GM06990 (cell line): ENCODE measurements at regions not wholly inside any gene's neighbourhood (a gene's known extent, or its start where the extent isn't known, plus 50 kb on each side); places are given as distances from the start of the nearest gene placed in this dataset.

ENCODE experiments used
- DNase-seq: peaks from one replicate; pipeline ENCODE4 v3.0.0-alpha.2; 2011; ENCODE audit not compliant: insufficient read length; ENCODE audit errors: extremely low read depth
- H3K27me3 ChIP-seq: replicated peaks from 2 replicates; pipeline ENCODE4 v1.6.0; 2011; ENCODE audit warnings: low read length; ENCODE audit not compliant: control insufficient read depth, insufficient read depth
- H3K36me3 ChIP-seq: 2 replicates; pipeline ENCODE4 v1.5.1; 2011; ENCODE audit warnings: low read length; ENCODE audit not compliant: control insufficient read depth, insufficient read depth
- H3K4me3 ChIP-seq: replicated peaks from 2 replicates; pipeline ENCODE4 v1.5.1; 2011; ENCODE audit warnings: low read depth, mild to moderate bottlenecking, control low read depth, low read length
- TF ChIP-seq, protein P1 (sequence below): IDR thresholded peaks from 2 replicates; pipeline ENCODE4 v1.5.1; 2011; ENCODE audit warnings: low read length, control low read depth, mild to moderate bottlenecking, inconsistent platforms; ENCODE audit not compliant: insufficient read depth, poor library complexity, severe bottlenecking

DNA sequence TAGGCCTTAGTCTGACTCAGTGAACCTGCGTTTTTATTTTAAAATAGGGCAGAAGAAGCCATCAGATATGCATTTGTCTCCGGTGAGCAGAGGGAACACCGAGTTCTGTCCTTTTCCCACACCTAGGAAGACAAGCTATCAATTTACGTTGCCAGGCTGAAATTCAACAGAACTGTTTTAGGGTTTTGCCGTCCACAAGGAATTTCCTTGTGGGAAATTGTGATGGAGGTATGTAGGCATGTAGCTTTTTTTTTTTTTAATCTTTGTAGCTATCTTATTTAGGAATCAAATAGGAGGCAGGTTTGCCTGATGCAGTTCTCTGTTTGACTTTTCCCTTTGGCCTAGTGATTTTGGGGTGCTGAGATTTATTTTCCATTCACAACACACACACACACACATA is 62.0 kb upstream of the ASAP2 start:
- Histone ChIP-seq H3K27me3 (no peaks in the 10 kb centered on the region), H3K36me3 (no peaks in the 10 kb centered on the region), H3K4me3 (no peak overlapping the region)
- TF ChIP-seq, protein P1, sequence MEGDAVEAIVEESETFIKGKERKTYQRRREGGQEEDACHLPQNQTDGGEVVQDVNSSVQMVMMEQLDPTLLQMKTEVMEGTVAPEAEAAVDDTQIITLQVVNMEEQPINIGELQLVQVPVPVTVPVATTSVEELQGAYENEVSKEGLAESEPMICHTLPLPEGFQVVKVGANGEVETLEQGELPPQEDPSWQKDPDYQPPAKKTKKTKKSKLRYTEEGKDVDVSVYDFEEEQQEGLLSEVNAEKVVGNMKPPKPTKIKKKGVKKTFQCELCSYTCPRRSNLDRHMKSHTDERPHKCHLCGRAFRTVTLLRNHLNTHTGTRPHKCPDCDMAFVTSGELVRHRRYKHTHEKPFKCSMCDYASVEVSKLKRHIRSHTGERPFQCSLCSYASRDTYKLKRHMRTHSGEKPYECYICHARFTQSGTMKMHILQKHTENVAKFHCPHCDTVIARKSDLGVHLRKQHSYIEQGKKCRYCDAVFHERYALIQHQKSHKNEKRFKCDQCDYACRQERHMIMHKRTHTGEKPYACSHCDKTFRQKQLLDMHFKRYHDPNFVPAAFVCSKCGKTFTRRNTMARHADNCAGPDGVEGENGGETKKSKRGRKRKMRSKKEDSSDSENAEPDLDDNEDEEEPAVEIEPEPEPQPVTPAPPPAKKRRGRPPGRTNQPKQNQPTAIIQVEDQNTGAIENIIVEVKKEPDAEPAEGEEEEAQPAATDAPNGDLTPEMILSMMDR: no peak
- DNase-seq: no peak

DNA sequence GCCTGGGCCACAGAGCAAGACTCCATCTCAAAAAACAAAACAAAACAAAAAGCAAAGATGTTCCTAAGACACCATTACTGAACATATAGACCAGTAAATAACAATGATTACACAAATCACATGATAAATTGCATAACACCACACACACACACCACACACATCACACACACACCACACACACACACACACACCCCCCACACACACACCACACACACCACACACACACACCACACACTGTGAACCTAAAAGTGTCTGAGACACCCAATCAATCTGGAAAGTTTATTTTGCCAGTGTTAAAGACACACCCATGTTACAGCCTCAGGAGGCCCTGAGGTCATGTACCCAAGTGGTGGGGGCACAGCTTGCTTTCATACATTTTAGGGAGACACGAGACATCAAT is 62.6 kb upstream of the ASAP2 start:
- Histone ChIP-seq H3K36me3 (no peaks in the 10 kb centered on the region), H3K4me3 (no peak overlapping the region), H3K27me3 (no peaks in the 10 kb centered on the region)
- no peak for DNase-seq
- TF ChIP-seq, protein P1: no peak

DNA sequence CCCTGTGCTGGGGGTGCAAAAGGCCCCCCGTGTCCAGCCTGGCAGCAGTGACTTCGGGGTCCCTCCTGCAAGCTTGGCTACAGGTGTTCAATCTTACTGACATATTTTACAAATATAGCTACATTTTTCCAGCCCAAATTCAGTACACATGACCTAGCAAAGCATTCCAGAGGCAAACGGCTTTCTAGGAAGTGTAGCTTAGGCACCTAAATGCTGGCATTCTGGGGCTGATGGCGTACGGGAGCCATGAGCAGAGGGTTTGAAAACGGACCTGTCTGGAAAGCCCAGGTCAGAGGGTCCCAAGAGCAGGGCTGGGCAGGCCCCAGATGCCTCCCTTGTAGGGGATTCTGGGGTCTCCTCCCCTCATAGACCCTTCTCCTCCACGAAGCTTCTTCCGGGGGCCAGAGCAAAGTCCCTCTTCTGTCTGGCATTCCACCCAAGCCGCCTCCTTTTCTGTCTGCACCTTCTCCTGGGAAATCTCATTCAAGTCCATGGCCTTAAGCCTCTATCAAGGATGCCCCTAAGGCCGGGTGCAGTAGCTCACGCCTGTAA is 63.3 kb upstream of the ASAP2 start:
- no peak overlapping the region for H3K4me3 ChIP-seq
- H3K36me3 ChIP-seq: no peaks in the 10 kb centered on the region
- no peaks in the 10 kb centered on the region for H3K27me3 ChIP-seq
- TF ChIP-seq, protein P1: no peak
- DNase-seq: no peak

DNA sequence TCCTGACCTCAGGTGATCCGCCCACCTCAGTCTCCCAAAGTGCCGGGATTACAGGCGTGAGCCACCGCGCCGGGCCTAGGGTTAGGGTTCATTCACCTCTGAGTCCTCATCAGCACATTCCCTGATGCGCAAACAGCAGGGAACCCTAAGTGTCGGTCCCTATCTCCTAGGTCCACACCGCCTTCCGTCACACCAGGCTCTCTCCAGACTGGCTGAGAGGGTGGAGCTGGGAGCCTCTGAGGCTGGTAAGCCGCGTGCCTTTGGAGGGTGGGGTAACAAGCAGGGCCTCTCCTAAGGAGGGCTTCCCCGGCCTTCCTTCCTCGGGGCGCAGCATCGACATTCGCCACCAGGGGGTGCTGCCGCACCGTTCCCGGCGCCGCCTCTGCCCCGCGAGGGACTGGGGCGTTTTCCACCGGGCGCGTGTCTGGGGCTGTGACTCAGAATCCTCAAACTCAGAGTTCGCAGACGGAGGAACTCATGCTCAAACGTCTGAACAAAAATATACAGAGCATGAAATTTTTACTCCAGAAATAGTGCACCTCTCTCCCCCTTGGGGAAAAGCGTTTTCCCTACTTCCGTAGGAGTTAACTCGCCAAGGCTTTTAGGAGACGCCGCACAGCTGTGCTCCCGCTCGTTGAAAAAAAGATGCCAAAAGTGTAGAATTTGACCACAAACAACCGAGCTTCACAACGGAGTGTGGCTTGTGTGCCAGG is 63.9 kb upstream of the ASAP2 start:
- DNase-seq: peak; percentile 77
- TF ChIP-seq, protein P1: peak; percentile 96
- Histone ChIP-seq H3K36me3 (no peaks in the 10 kb centered on the region), H3K27me3 (no peaks in the 10 kb centered on the region), H3K4me3 (no peak overlapping the region)

GRCh38 chr2:9141706-9142460 is 64.7 kb upstream of the ASAP2 start:
- H3K36me3 ChIP-seq: no peaks in the 10 kb centered on the region
- H3K4me3 ChIP-seq: no peak overlapping the region
- TF ChIP-seq, protein P1: no peak
- DNase-seq: no peak
- H3K27me3 ChIP-seq: no peaks in the 10 kb centered on the region
